Activated CD4-positive, alpha-beta T cell treated with anti-CD3 and anti-CD28 coated beads for 36 hours (primary cell): ENCODE measurements at regions not wholly inside any gene's neighbourhood (a gene's known extent, or its start where the extent isn't known, plus 50 kb on each side); places are given as distances from the start of the nearest gene placed in this dataset.

Experiments used
- ATAC-seq: fragments of 200-7000 bp; cut with Tn5 transposase; one replicate; pipeline ENCODE4 v1.10.0; 2021; ENCODE audit warnings: mild to moderate bottlenecking, moderate library complexity
- CTCF ChIA-PET: fragments of 350-600 bp; sonication (Branson Sonifier 250); formaldehyde crosslinking; loops from one replicate; lab custom pipeline; 2021; ENCODE audit warnings: antibody characterized with exemption; lab: Charles Lee
- POLR2A ChIA-PET: fragments of 350-600 bp; sonication (Branson Sonifier 250); formaldehyde crosslinking; loops from one replicate; lab custom pipeline; 2021; ENCODE audit warnings: antibody characterized with exemption, inconsistent platforms; lab: Charles Lee
- DNase-seq: peaks from one replicate; pipeline ENCODE4 v3.0.0-alpha.2; 2020
- H3K27ac Mint-ChIP-seq: one replicate; pipeline ENCODE4 v1.8.0; 2021; ENCODE audit warnings: mixed read lengths
- H3K27me3 Mint-ChIP-seq: one replicate; pipeline ENCODE4 v1.8.0; 2021; ENCODE audit warnings: mixed read lengths
- H3K36me3 Mint-ChIP-seq: one replicate; pipeline ENCODE4 v1.8.0; 2021; ENCODE audit warnings: low read depth, mixed read lengths
- H3K4me1 Mint-ChIP-seq: one replicate; pipeline ENCODE4 v1.8.0; 2021; ENCODE audit warnings: mixed read lengths
- H3K4me3 Mint-ChIP-seq: one replicate; pipeline ENCODE4 v1.8.0; 2021; ENCODE audit warnings: mild to moderate bottlenecking, moderate library complexity, mixed read lengths
- H3K9me3 Mint-ChIP-seq: one replicate; pipeline ENCODE4 v1.8.0; 2021; ENCODE audit warnings: low read depth, mixed read lengths
- intact Hi-C, 2 experiments: fragments of 100-400 bp; cut with DNase I in 1 of 2; cut with micrococcal nuclease in 1 of 2; formaldehyde crosslinking; loops; one replicate each; pipeline versions ENCODE4 v1.14.2 to v1.15.1; 2022 to 2024; cut with DNase I, micrococcal nuclease

- intact Hi-C loops: no loop called here
- ChIA-PET CTCF (no interaction called here), POLR2A (no interaction called here)
- H3K4me1 Mint-ChIP-seq: no peaks in the 10 kb centered on the region
- no peaks in the 10 kb centered on the region for H3K27me3 Mint-ChIP-seq
- H3K4me3 Mint-ChIP-seq: no peak overlapping the region
- no peaks in the 10 kb centered on the region for H3K36me3 Mint-ChIP-seq
- H3K27ac Mint-ChIP-seq: no peak overlapping the region
- DNase-seq: no peak
- ATAC-seq: no peak
- H3K9me3 Mint-ChIP-seq: no peaks in the 10 kb centered on the region
Measured at GRCh38 chr3:181860235-181860634, 148.5 kb downstream of the SOX2 start.

- no peaks in the 10 kb centered on the region for H3K4me1 Mint-ChIP-seq
- no peak for ATAC-seq
- no peak overlapping the region for H3K4me3 Mint-ChIP-seq
- no peaks in the 10 kb centered on the region for H3K27me3 Mint-ChIP-seq
- no peak overlapping the region for H3K27ac Mint-ChIP-seq
- no peaks in the 10 kb centered on the region for H3K9me3 Mint-ChIP-seq
- DNase-seq: no peak
- intact Hi-C loops: no loop called here
- ChIA-PET POLR2A (no interaction called here), CTCF (no interaction called here)
- no peaks in the 10 kb centered on the region for H3K36me3 Mint-ChIP-seq
Measured at GRCh38 chr3:181862502-181862901, 150.8 kb downstream of the SOX2 start.

GRCh38 chr3:181868576-181869082, 156.9 kb downstream of the SOX2 start:
- CTCF ChIA-PET: no interaction called here
- H3K9me3 Mint-ChIP-seq: no peaks in the 10 kb centered on the region
- intact Hi-C loops: no loop called here
- peaks cover 4% of the 10 kb centered on the region for H3K27me3 Mint-ChIP-seq
- no peak overlapping the region for H3K27ac Mint-ChIP-seq
- DNase-seq: no peak
- no peak overlapping the region for H3K4me3 Mint-ChIP-seq
- H3K36me3 Mint-ChIP-seq: no peaks in the 10 kb centered on the region
- no peak for ATAC-seq
- H3K4me1 Mint-ChIP-seq: no peaks in the 10 kb centered on the region
- POLR2A ChIA-PET: no interaction called here

GRCh38 chr3:181872887-181873286, 161.2 kb downstream of the SOX2 start:
- no peaks in the 10 kb centered on the region for H3K36me3 Mint-ChIP-seq
- intact Hi-C loops: no loop called here
- DNase-seq: no peak
- no peaks in the 10 kb centered on the region for H3K4me1 Mint-ChIP-seq
- H3K27me3 Mint-ChIP-seq: peaks cover 4% of the 10 kb centered on the region
- no peak for ATAC-seq
- ChIA-PET CTCF (no interaction called here), POLR2A (no interaction called here)
- H3K4me3 Mint-ChIP-seq: no peak overlapping the region
- H3K27ac Mint-ChIP-seq: no peak overlapping the region
- H3K9me3 Mint-ChIP-seq: no peaks in the 10 kb centered on the region

GRCh38 chr3:181879926-181880325, 168.2 kb downstream of the SOX2 start:
- no peaks in the 10 kb centered on the region for H3K4me1 Mint-ChIP-seq
- DNase-seq (no peak), ATAC-seq (no peak)
- no peaks in the 10 kb centered on the region for H3K27me3 Mint-ChIP-seq
- POLR2A ChIA-PET: no interaction called here
- no peaks in the 10 kb centered on the region for H3K9me3 Mint-ChIP-seq
- no peak overlapping the region for H3K4me3 Mint-ChIP-seq
- H3K36me3 Mint-ChIP-seq: no peaks in the 10 kb centered on the region
- intact Hi-C loops: no loop called here
- H3K27ac Mint-ChIP-seq: no peak overlapping the region
- CTCF ChIA-PET: interaction anchor here (0.5 kb wide), 1 partner anchor 497 kb away, joined by 3 read pairs; no protein-coding TSS in a partner anchor

GRCh38 chr3:181880331-181880730, 168.6 kb downstream of the SOX2 start:
- Mint-ChIP-seq H3K4me1 (no peaks in the 10 kb centered on the region), H3K9me3 (no peaks in the 10 kb centered on the region), H3K27me3 (no peaks in the 10 kb centered on the region), H3K4me3 (no peak overlapping the region), H3K36me3 (no peaks in the 10 kb centered on the region), H3K27ac (no peak overlapping the region)
- intact Hi-C loops: no loop called here
- no peak for DNase-seq
- POLR2A ChIA-PET: no interaction called here
- CTCF ChIA-PET: interaction anchor here (1.4 kb wide), 1 partner anchor 8 kb away, joined by 4 read pairs; no protein-coding TSS in a partner anchor
- no peak for ATAC-seq

GRCh38 chr3:181881749-181882148, 170.0 kb downstream of the SOX2 start:
- no peaks in the 10 kb centered on the region for H3K27me3 Mint-ChIP-seq
- H3K4me3 Mint-ChIP-seq: no peak overlapping the region
- no peak overlapping the region for H3K27ac Mint-ChIP-seq
- ATAC-seq (no peak), DNase-seq (no peak)
- POLR2A ChIA-PET: no interaction called here
- H3K36me3 Mint-ChIP-seq: no peaks in the 10 kb centered on the region
- H3K4me1 Mint-ChIP-seq: no peaks in the 10 kb centered on the region
- H3K9me3 Mint-ChIP-seq: no peaks in the 10 kb centered on the region
- CTCF ChIA-PET: interaction anchor here (1.4 kb wide), 1 partner anchor 10 kb away, joined by 4 read pairs; no protein-coding TSS in a partner anchor
- intact Hi-C loops: no loop called here

GRCh38 chr3:181885868-181886630, 174.3 kb downstream of the SOX2 start:
- H3K4me3 Mint-ChIP-seq: no peak overlapping the region
- H3K9me3 Mint-ChIP-seq: no peaks in the 10 kb centered on the region
- no peak for ATAC-seq
- no peaks in the 10 kb centered on the region for H3K27me3 Mint-ChIP-seq
- H3K4me1 Mint-ChIP-seq: no peaks in the 10 kb centered on the region
- ChIA-PET POLR2A (no interaction called here), CTCF (no interaction called here)
- no peak overlapping the region for H3K27ac Mint-ChIP-seq
- no peak for DNase-seq
- intact Hi-C loops: no loop called here
- no peaks in the 10 kb centered on the region for H3K36me3 Mint-ChIP-seq

- intact Hi-C loops: no loop called here
- H3K9me3 Mint-ChIP-seq: no peaks in the 10 kb centered on the region
- ATAC-seq (no peak), DNase-seq (no peak)
- H3K36me3 Mint-ChIP-seq: no peaks in the 10 kb centered on the region
- H3K4me1 Mint-ChIP-seq: no peaks in the 10 kb centered on the region
- H3K27me3 Mint-ChIP-seq: no peaks in the 10 kb centered on the region
- H3K4me3 Mint-ChIP-seq: no peak overlapping the region
- ChIA-PET POLR2A (no interaction called here), CTCF (no interaction called here)
- H3K27ac Mint-ChIP-seq: no peak overlapping the region
Measured at GRCh38 chr3:181886676-181887075, 175.0 kb downstream of the SOX2 start.

GRCh38 chr3:181887685-181888084, 176.0 kb downstream of the SOX2 start:
- no peak for DNase-seq
- Mint-ChIP-seq H3K4me3 (no peak overlapping the region), H3K36me3 (no peaks in the 10 kb centered on the region), H3K27me3 (no peaks in the 10 kb centered on the region), H3K27ac (no peak overlapping the region), H3K4me1 (no peaks in the 10 kb centered on the region), H3K9me3 (no peaks in the 10 kb centered on the region)
- POLR2A ChIA-PET: no interaction called here
- CTCF ChIA-PET: no interaction called here
- no peak for ATAC-seq
- intact Hi-C loops: no loop called here

- H3K4me3 Mint-ChIP-seq: no peak overlapping the region
- H3K27ac Mint-ChIP-seq: no peak overlapping the region
- no peak for DNase-seq
- ATAC-seq: no peak
- intact Hi-C loops: no loop called here
- ChIA-PET CTCF (no interaction called here), POLR2A (no interaction called here)
- H3K4me1 Mint-ChIP-seq: no peaks in the 10 kb centered on the region
- H3K36me3 Mint-ChIP-seq: no peaks in the 10 kb centered on the region
- no peaks in the 10 kb centered on the region for H3K27me3 Mint-ChIP-seq
- H3K9me3 Mint-ChIP-seq: no peaks in the 10 kb centered on the region
Measured at GRCh38 chr3:181888234-181888633, 176.5 kb downstream of the SOX2 start.

GRCh38 chr3:181892848-181893247, 181.1 kb downstream of the SOX2 start:
- POLR2A ChIA-PET: no interaction called here
- Mint-ChIP-seq H3K27ac (no peak overlapping the region), H3K27me3 (no peaks in the 10 kb centered on the region), H3K4me3 (no peak overlapping the region), H3K9me3 (no peaks in the 10 kb centered on the region), H3K36me3 (no peaks in the 10 kb centered on the region), H3K4me1 (no peaks in the 10 kb centered on the region)
- ATAC-seq: no peak
- CTCF ChIA-PET: interaction anchor here (0.7 kb wide), 1 partner anchor 125 kb away, joined by 3 read pairs; no protein-coding TSS in a partner anchor
- DNase-seq: no peak
- intact Hi-C loops: no loop called here
